Mucosa of descending colon (tissue), 3 donors: ENCODE measurements at regions not wholly inside any gene's neighbourhood (a gene's known extent, or its start where the extent isn't known, plus 50 kb on each side); places are given as distances from the start of the nearest gene placed in this dataset.

Experiments used
- ATAC-seq: fragments of 200-7000 bp; cut with Tn5 transposase; one replicate; pipeline ENCODE4 v1.9.1; 2020; ENCODE audit warnings: mild to moderate bottlenecking, moderate library complexity
- DNase-seq, 3 donors: peaks; one replicate each; pipeline ENCODE4 v3.0.0-alpha.2; 2020
- H3K36me3 ChIP-seq: fragments of 200-600 bp; one replicate; pipeline ENCODE4 v1.8.0; 2021; ENCODE audit warnings: low read depth, mild to moderate bottlenecking
- H3K4me1 ChIP-seq: fragments of 200-600 bp; one replicate; pipeline ENCODE4 v1.8.0; 2021; ENCODE audit warnings: low read depth, mild to moderate bottlenecking
- H3K4me3 ChIP-seq: fragments of 200-600 bp; one replicate; pipeline ENCODE4 v1.8.0; 2021; ENCODE audit warnings: mild to moderate bottlenecking
- H3K9me3 ChIP-seq: fragments of 200-600 bp; one replicate; pipeline ENCODE4 v1.8.0; 2021; ENCODE audit warnings: mild to moderate bottlenecking
- intact Hi-C, 2 donors: fragments of 100-400 bp; cut with DNase I in 1 of 2; cut with micrococcal nuclease in 1 of 2; formaldehyde crosslinking; loops; one replicate each; pipeline versions ENCODE4 v1.11.0 to v1.11.1; 2022; cut with DNase I, micrococcal nuclease
- TF ChIP-seq, protein P1 (sequence below): fragments of 200-600 bp; IDR thresholded peaks from one replicate; pipeline ENCODE4 v1.8.0; 2022; ENCODE audit warnings: antibody characterized with exemption, mild to moderate bottlenecking
- donor health status: DM: no; HTN: no; CAD: no; lungs with moderate emphysema.
- donor health status: DM: no; HTN: no; CAD: no.
- donor health status: DM: no; HTN: yes; CAD: no.

- TF ChIP-seq, protein P1, sequence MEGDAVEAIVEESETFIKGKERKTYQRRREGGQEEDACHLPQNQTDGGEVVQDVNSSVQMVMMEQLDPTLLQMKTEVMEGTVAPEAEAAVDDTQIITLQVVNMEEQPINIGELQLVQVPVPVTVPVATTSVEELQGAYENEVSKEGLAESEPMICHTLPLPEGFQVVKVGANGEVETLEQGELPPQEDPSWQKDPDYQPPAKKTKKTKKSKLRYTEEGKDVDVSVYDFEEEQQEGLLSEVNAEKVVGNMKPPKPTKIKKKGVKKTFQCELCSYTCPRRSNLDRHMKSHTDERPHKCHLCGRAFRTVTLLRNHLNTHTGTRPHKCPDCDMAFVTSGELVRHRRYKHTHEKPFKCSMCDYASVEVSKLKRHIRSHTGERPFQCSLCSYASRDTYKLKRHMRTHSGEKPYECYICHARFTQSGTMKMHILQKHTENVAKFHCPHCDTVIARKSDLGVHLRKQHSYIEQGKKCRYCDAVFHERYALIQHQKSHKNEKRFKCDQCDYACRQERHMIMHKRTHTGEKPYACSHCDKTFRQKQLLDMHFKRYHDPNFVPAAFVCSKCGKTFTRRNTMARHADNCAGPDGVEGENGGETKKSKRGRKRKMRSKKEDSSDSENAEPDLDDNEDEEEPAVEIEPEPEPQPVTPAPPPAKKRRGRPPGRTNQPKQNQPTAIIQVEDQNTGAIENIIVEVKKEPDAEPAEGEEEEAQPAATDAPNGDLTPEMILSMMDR, result no peak
- H3K9me3 ChIP-seq, result no peaks in the 10 kb centered on the region
- H3K36me3 ChIP-seq, result no peaks in the 10 kb centered on the region
- no peak overlapping the region for H3K4me3 ChIP-seq
- no peaks in the 10 kb centered on the region for H3K4me1 ChIP-seq
- intact Hi-C loops, result no loop called here
- ATAC-seq (no peak), DNase-seq (no peak)
These were observed 332.9 kb downstream of the PTEN start for GRCh38 chr10:88196291-88196690.

DNA sequence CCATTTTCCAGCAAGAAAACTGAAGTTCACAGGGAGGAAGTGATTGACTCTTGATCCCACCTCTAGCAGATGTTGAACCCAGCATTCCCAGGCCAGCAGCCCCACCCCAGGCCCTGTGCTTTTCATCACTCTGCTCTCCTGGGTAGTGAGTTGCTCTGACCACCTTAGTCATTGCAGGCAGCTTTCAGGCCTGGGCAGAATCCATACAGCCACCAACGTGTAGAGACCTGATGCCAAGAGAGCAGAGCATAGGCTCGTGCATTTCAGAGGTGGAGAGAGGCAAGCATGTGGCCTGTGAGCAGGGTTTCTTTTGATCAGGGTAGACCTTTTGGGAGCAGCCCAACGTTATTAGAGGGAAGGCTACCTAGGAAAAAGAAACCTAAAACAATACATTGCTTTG is 334.6 kb downstream of the PTEN start:
- no peaks in the 10 kb centered on the region for H3K4me1 ChIP-seq
- TF ChIP-seq, protein P1, result no peak
- no peaks in the 10 kb centered on the region for H3K36me3 ChIP-seq
- no peak for DNase-seq
- H3K4me3 ChIP-seq, result no peak overlapping the region
- intact Hi-C loops, result no loop called here
- no peaks in the 10 kb centered on the region for H3K9me3 ChIP-seq
- ATAC-seq, result no peak

DNA sequence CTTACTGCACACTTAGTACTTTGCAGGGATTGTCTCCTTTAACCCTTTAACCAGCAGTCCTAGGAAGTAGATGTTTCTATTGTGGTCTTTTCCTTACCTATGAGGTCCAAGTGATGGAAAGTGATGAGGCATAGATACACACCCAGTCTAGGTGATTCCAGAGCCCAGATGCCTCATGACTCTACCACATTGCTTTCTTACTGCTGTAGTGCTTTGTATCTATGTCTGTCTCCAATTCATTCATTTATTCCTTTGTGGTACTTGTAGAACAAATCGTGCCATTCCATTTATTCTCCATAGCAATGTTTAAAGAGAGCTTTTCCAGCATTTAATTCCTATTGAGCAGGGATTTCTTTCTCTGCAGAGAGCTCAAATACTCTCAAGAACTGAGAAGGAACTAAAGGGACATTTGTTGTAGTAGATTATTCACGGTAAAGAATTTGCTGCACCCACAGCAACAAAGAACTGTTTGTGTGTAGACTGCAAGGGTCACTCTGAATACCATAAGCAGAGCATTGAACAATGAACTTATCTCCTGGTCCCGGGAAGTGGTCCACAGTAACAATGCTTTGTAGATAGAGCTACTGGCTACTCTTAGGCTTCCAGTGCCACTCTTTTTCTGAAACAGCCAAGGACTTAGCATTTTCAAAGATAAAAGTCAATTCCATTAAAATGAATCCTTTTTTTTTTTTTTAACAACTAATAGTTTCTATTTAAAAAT is 337.0 kb downstream of the PTEN start:
- no peaks in the 10 kb centered on the region for H3K4me1 ChIP-seq
- TF ChIP-seq, protein P1, result no peak
- DNase-seq (no peak), ATAC-seq (no peak)
- no peak overlapping the region for H3K4me3 ChIP-seq
- no peaks in the 10 kb centered on the region for H3K9me3 ChIP-seq
- H3K36me3 ChIP-seq, result no peaks in the 10 kb centered on the region
- intact Hi-C loops, result no loop called here

DNA sequence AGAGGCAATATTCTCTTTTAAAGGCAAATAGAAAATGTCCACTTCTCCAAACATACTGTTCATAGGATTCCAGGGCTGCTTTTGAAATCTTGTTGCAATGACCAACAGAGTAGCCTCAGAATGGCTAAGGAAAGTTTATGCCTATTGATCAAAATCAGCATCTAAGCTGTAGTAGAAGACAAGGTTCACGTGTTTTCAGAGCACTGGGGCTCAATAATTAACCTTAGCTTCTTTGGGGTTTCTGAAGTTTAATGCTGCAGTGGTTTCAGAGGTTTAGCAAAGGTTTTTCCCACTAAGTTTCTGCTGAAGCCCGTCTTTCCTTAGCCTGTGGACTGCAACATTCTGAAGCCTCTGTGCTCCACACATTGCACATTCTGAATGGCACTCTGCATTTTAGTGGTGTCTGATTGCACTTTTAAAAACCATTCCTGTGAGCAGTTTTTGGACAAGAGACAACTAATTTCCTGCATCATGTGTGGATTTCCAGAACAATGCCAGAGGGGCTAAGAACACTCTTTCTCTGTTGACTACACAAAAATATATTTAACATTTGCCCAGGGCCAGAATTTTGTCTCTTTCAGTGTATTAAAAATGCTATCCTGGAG is 342.5 kb downstream of the PTEN start:
- ATAC-seq (no peak), DNase-seq (no peak)
- H3K36me3 ChIP-seq, result no peaks in the 10 kb centered on the region
- H3K4me3 ChIP-seq, result no peak overlapping the region
- H3K4me1 ChIP-seq, result no peaks in the 10 kb centered on the region
- intact Hi-C loops, result no loop called here
- TF ChIP-seq, protein P1, result no peak
- H3K9me3 ChIP-seq, result no peaks in the 10 kb centered on the region

- intact Hi-C loops, result no loop called here
- no peaks in the 10 kb centered on the region for H3K36me3 ChIP-seq
- no peaks in the 10 kb centered on the region for H3K4me1 ChIP-seq
- TF ChIP-seq, protein P1, result no peak
- H3K9me3 ChIP-seq, result no peaks in the 10 kb centered on the region
- DNase-seq, result no peak
- no peak for ATAC-seq
- no peak overlapping the region for H3K4me3 ChIP-seq
These were observed 343.7 kb downstream of the PTEN start for GRCh38 chr10:88207121-88207546.
